ENCODE measurements at regions not wholly inside any gene's neighbourhood (a gene's known extent, or its start where the extent isn't known, plus 50 kb on each side); places are given as distances from the start of the nearest gene placed in this dataset.

GRCh38 chr10:4382811-4383210, 443.2 kb upstream of the AKR1E2 start:
- DNase-seq (ENCODE audit: extremely low spot score, insufficient read length, low read depth) (no peak), FAIRE-seq (no peak)

- DNase-seq (ENCODE audit: extremely low spot score, insufficient read length, low read depth) (no peak), FAIRE-seq (no peak)
These were observed 452.4 kb upstream of the AKR1E2 start for GRCh38 chr10:4373612-4374011.

GRCh38 chr10:4373098-4373497, 452.9 kb upstream of the AKR1E2 start:
- DNase-seq (ENCODE audit: extremely low spot score, insufficient read length, low read depth) (no peak), FAIRE-seq (no peak)

- FAIRE-seq, result no peak
- no peak for DNase-seq (ENCODE audit: extremely low spot score, insufficient read length, low read depth)
These were observed 453.4 kb upstream of the AKR1E2 start for GRCh38 chr10:4372601-4373000.

- no peak for FAIRE-seq
- DNase-seq (ENCODE audit: extremely low spot score, insufficient read length, low read depth), result no peak
These were observed 454.2 kb upstream of the AKR1E2 start for GRCh38 chr10:4371691-4372295.

- no peak for DNase-seq (ENCODE audit: extremely low spot score, insufficient read length, low read depth)
- FAIRE-seq, result no peak
These were observed 455.6 kb upstream of the AKR1E2 start for GRCh38 chr10:4370376-4370775.

- FAIRE-seq (no peak), DNase-seq (ENCODE audit: extremely low spot score, insufficient read length, low read depth) (no peak)
These were observed 464.4 kb upstream of the AKR1E2 start for GRCh38 chr10:4361581-4361980.

GRCh38 chr10:4359003-4359402, 467.0 kb upstream of the AKR1E2 start:
- no peak for DNase-seq (ENCODE audit: extremely low spot score, insufficient read length, low read depth)
- FAIRE-seq, result no peak

- FAIRE-seq, result no peak
- no peak for DNase-seq (ENCODE audit: extremely low spot score, insufficient read length, low read depth)
These were observed 468.1 kb upstream of the AKR1E2 start for GRCh38 chr10:4357911-4358310.

GRCh38 chr10:4355350-4355749, 470.7 kb upstream of the AKR1E2 start:
- no peak for FAIRE-seq
- no peak for DNase-seq (ENCODE audit: extremely low spot score, insufficient read length, low read depth)

GRCh38 chr10:4354382-4354812, 471.6 kb upstream of the AKR1E2 start:
- DNase-seq (ENCODE audit: extremely low spot score, insufficient read length, low read depth) (no peak), FAIRE-seq (no peak)

- no peak for FAIRE-seq
- no peak for DNase-seq (ENCODE audit: extremely low spot score, insufficient read length, low read depth)
These were observed 472.0 kb upstream of the AKR1E2 start for GRCh38 chr10:4353964-4354363.

GRCh38 chr10:4353059-4353655, 472.9 kb upstream of the AKR1E2 start:
- no peak for FAIRE-seq
- no peak for DNase-seq (ENCODE audit: extremely low spot score, insufficient read length, low read depth)

- no peak for FAIRE-seq
- DNase-seq (ENCODE audit: extremely low spot score, insufficient read length, low read depth), result no peak
These were observed 473.5 kb upstream of the AKR1E2 start for GRCh38 chr10:4352414-4352961.

GRCh38 chr10:4351723-4352413, 474.1 kb upstream of the AKR1E2 start:
- no peak for FAIRE-seq
- no peak for DNase-seq (ENCODE audit: extremely low spot score, insufficient read length, low read depth)

GRCh38 chr10:4347397-4347796, 478.6 kb upstream of the AKR1E2 start:
- no peak for FAIRE-seq
- DNase-seq (ENCODE audit: extremely low spot score, insufficient read length, low read depth), result no peak

- FAIRE-seq, result no peak
- no peak for DNase-seq (ENCODE audit: extremely low spot score, insufficient read length, low read depth)
These were observed 479.9 kb upstream of the AKR1E2 start for GRCh38 chr10:4345877-4346646.

GRCh38 chr10:4344492-4344994, 481.5 kb upstream of the AKR1E2 start:
- no peak for FAIRE-seq
- no peak for DNase-seq (ENCODE audit: extremely low spot score, insufficient read length, low read depth)

GRCh38 chr10:4343873-4344272, 482.1 kb upstream of the AKR1E2 start:
- DNase-seq (ENCODE audit: extremely low spot score, insufficient read length, low read depth), result no peak
- FAIRE-seq, result no peak

GRCh38 chr10:4343091-4343490, 482.9 kb upstream of the AKR1E2 start:
- DNase-seq (ENCODE audit: extremely low spot score, insufficient read length, low read depth) (no peak), FAIRE-seq (no peak)

All from GM18507 (cell line).